K562 (cell line): ENCODE measurements at regions not wholly inside any gene's neighbourhood (a gene's known extent, or its start where the extent isn't known, plus 50 kb on each side); places are given as distances from the start of the nearest gene placed in this dataset.

Source experiments
- ILF3 ChIP-seq: fragments of 450-650 bp; IDR thresholded peaks from 2 replicates; pipeline ENCODE4 v1.6.1; 2018; ENCODE audit warnings: antibody characterized with exemption, mild to moderate bottlenecking, moderate library complexity, borderline replicate concordance
- ILK ChIP-seq: fragments of 450-650 bp; IDR thresholded peaks from 2 replicates; pipeline ENCODE4 v1.6.1; 2016; ENCODE audit warnings: missing genetic modification characterization, low read depth, mild to moderate bottlenecking, missing compliant biosample characterization, moderate library complexity, borderline replicate concordance
- RREB1 ChIP-seq: fragments of 250-450 bp; sonication (Bioruptor Pico); IDR thresholded peaks from 2 replicates; pipeline ENCODE4 v1.4.0; 2020
- SMAD3 ChIP-seq: fragments of 450-650 bp; formaldehyde crosslinking; conservative IDR thresholded peaks from 2 replicates; pipeline ENCODE4 v1.4.0; 2020; ENCODE audit warnings: mild to moderate bottlenecking
- TAF15 ChIP-seq: fragments of 200-400 bp; formaldehyde crosslinking; IDR thresholded peaks from 2 replicates; pipeline ENCODE4 v1.6.1; 2017; ENCODE audit warnings: mild to moderate bottlenecking, low read depth, low read length, moderate library complexity
- ZBTB11 ChIP-seq, 3 experiments: fragments of 200-800 bp in 1 of 3; fragments of 250-450 bp in 1 of 3; fragments of 450-650 bp in 1 of 3; sonication (Bioruptor Pico) in 1 of 3; sonication (Bioruptor generic) in 1 of 3; formaldehyde crosslinking in 1 of 3; IDR thresholded peaks; 2 replicates each; pipeline versions ENCODE4 v1.6.1 to v1.8.0; 2016 to 2022; ENCODE audit warnings: mild to moderate bottlenecking in 2 of 3, missing genetic modification characterization in 2 of 3, missing compliant biosample characterization in 1 of 3, moderate library complexity in 1 of 3
- ZNF668 ChIP-seq: fragments of 250-450 bp; sonication (Bioruptor Pico); IDR thresholded peaks from 2 replicates; pipeline ENCODE4 v1.8.0; 2022; ENCODE audit warnings: mild to moderate bottlenecking, inconsistent platforms

DNA sequence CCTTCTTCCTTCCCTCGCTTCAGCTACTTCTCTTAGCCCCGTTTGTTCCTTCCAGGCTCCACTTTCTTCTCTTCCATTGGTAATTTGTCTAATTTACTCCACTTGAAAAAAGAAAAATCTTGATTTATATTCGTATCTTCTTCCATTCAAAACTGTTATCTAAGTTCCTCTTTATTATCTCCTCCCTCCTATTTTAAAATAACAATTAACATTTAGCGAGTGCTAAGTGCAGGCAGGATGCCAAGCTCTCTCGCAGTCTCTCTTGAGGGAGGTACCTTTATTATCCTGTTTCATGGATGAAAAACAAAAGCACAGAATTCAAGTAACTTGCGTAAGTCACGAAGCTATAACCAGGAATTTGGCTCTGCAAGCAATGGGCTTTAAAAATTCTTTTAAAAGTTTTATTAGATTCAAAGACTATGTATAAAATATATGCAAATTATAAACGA is 418.9 kb upstream of the NAALADL2 start (continued):
- TF ChIP-seq ILK (tag) (no peak), ZNF668 (no peak), RREB1 (no peak), TAF15 (no peak), ZBTB11 (CRISPR knock-in tag; IDR thresholded peaks at IDR 0.05) (no peak), ILF3 (no peak), SMAD3 (CRISPR knock-in tag) (no peak)
